HG03060 (cell line): ENCODE measurements at regions not wholly inside any gene's neighbourhood (a gene's known extent, or its start where the extent isn't known, plus 50 kb on each side); places are given as distances from the start of the nearest gene placed in this dataset.

Experiments
- ATAC-seq: cut with Tn5 transposase; IDR thresholded peaks from one replicate; pipeline ENCODE4 v1.9.1; 2021; ENCODE audit warnings: low read depth, moderate number of reproducible peaks; ENCODE audit not compliant: unreplicated experiment

GRCh38 chr6:14250573-14250972 lies 133.0 kb downstream of the CD83 start:
- ATAC-seq, result no peak

GRCh38 chr6:14252271-14252850 lies 134.8 kb downstream of the CD83 start:
- no peak for ATAC-seq

GRCh38 chr6:14254505-14254904 lies 136.9 kb downstream of the CD83 start:
- peak; percentile 94 for ATAC-seq

GRCh38 chr6:14255916-14256315 lies 138.3 kb downstream of the CD83 start:
- ATAC-seq, result no peak

GRCh38 chr6:14258117-14258516 lies 140.5 kb downstream of the CD83 start:
- ATAC-seq, result no peak

GRCh38 chr6:14258695-14259593 lies 141.4 kb downstream of the CD83 start:
- ATAC-seq, result no peak

- ATAC-seq, result no peak
Measured at GRCh38 chr6:14259594-14260152, 142.1 kb downstream of the CD83 start.

GRCh38 chr6:14260839-14261238 lies 143.3 kb downstream of the CD83 start:
- ATAC-seq, result no peak

- ATAC-seq, result no peak
Measured at GRCh38 chr6:14263881-14264424, 146.4 kb downstream of the CD83 start.

- ATAC-seq, result no peak
Measured at GRCh38 chr6:14265049-14266021, 147.8 kb downstream of the CD83 start.

- ATAC-seq, result no peak
Measured at GRCh38 chr6:14266266-14266665, 148.7 kb downstream of the CD83 start.

GRCh38 chr6:14267885-14268660 lies 150.5 kb downstream of the CD83 start:
- no peak for ATAC-seq

- no peak for ATAC-seq
Measured at GRCh38 chr6:14269436-14269835, 151.9 kb downstream of the CD83 start.

- ATAC-seq, result no peak
Measured at GRCh38 chr6:14270142-14270893, 152.7 kb downstream of the CD83 start.

GRCh38 chr6:14270925-14271788 lies 153.6 kb downstream of the CD83 start:
- no peak for ATAC-seq

- ATAC-seq, result no peak
Measured at GRCh38 chr6:14271789-14272736, 154.5 kb downstream of the CD83 start.

- no peak for ATAC-seq
Measured at GRCh38 chr6:14272737-14273085, 155.1 kb downstream of the CD83 start.
